ENCODE measurements at regions not wholly inside any gene's neighbourhood (a gene's known extent, or its start where the extent isn't known, plus 50 kb on each side); places are given as distances from the start of the nearest gene placed in this dataset.

GRCh38 chr20:59412875-59413284 is 112.5 kb downstream of the EDN3 start:
- no peak for TF ChIP-seq GATA3 (IDR thresholded peaks at IDR 0.05; ENCODE audit: low read depth, low read length)
- TF ChIP-seq GATA2 (IDR thresholded peaks at IDR 0.05; ENCODE audit: low read depth, low read length) = no peak

- TF ChIP-seq GATA2 (IDR thresholded peaks at IDR 0.05; ENCODE audit: low read depth, low read length) (no peak), GATA3 (IDR thresholded peaks at IDR 0.05; ENCODE audit: low read depth, low read length) (no peak)
Observed at GRCh38 chr20:59413326-59413865, 113.0 kb downstream of the EDN3 start.

GRCh38 chr20:59414936-59415623 is 114.7 kb downstream of the EDN3 start:
- TF ChIP-seq GATA2 (IDR thresholded peaks at IDR 0.05; ENCODE audit: low read depth, low read length) (no peak), GATA3 (IDR thresholded peaks at IDR 0.05; ENCODE audit: low read depth, low read length) (no peak)

GRCh38 chr20:59416916-59417315 is 116.5 kb downstream of the EDN3 start:
- TF ChIP-seq GATA2 (IDR thresholded peaks at IDR 0.05; ENCODE audit: low read depth, low read length) (no peak), GATA3 (IDR thresholded peaks at IDR 0.05; ENCODE audit: low read depth, low read length) (no peak)

- TF ChIP-seq GATA2 (IDR thresholded peaks at IDR 0.05; ENCODE audit: low read depth, low read length) (no peak), GATA3 (IDR thresholded peaks at IDR 0.05; ENCODE audit: low read depth, low read length) (no peak)
Observed at GRCh38 chr20:59421089-59421488, 120.7 kb downstream of the EDN3 start.

GRCh38 chr20:59421920-59422637 is 121.7 kb downstream of the EDN3 start:
- TF ChIP-seq GATA2 (IDR thresholded peaks at IDR 0.05; ENCODE audit: low read depth, low read length) (no peak), GATA3 (IDR thresholded peaks at IDR 0.05; ENCODE audit: low read depth, low read length) (no peak)

GRCh38 chr20:59422872-59423544 is 122.6 kb downstream of the EDN3 start:
- TF ChIP-seq GATA3 (IDR thresholded peaks at IDR 0.05; ENCODE audit: low read depth, low read length) (no peak), GATA2 (IDR thresholded peaks at IDR 0.05; ENCODE audit: low read depth, low read length) (no peak)

GRCh38 chr20:59424976-59425375 is 124.6 kb downstream of the EDN3 start:
- TF ChIP-seq GATA2 (IDR thresholded peaks at IDR 0.05; ENCODE audit: low read depth, low read length) (no peak), GATA3 (IDR thresholded peaks at IDR 0.05; ENCODE audit: low read depth, low read length) (no peak)

GRCh38 chr20:59425572-59425971 is 125.2 kb downstream of the EDN3 start:
- TF ChIP-seq GATA2 (IDR thresholded peaks at IDR 0.05; ENCODE audit: low read depth, low read length) (no peak), GATA3 (IDR thresholded peaks at IDR 0.05; ENCODE audit: low read depth, low read length) (no peak)

GRCh38 chr20:59428006-59428405 is 127.6 kb downstream of the EDN3 start:
- no peak for TF ChIP-seq GATA2 (IDR thresholded peaks at IDR 0.05; ENCODE audit: low read depth, low read length)
- no peak for TF ChIP-seq GATA3 (IDR thresholded peaks at IDR 0.05; ENCODE audit: low read depth, low read length)

- no peak for TF ChIP-seq GATA2 (IDR thresholded peaks at IDR 0.05; ENCODE audit: low read depth, low read length)
- no peak for TF ChIP-seq GATA3 (IDR thresholded peaks at IDR 0.05; ENCODE audit: low read depth, low read length)
Observed at GRCh38 chr20:59428441-59429205, 128.2 kb downstream of the EDN3 start.

- TF ChIP-seq GATA3 (IDR thresholded peaks at IDR 0.05; ENCODE audit: low read depth, low read length) (no peak), GATA2 (IDR thresholded peaks at IDR 0.05; ENCODE audit: low read depth, low read length) (no peak)
Observed at GRCh38 chr20:59429396-59429795, 129.0 kb downstream of the EDN3 start.

GRCh38 chr20:59431014-59431413 is 130.6 kb downstream of the EDN3 start:
- TF ChIP-seq GATA2 (IDR thresholded peaks at IDR 0.05; ENCODE audit: low read depth, low read length) = no peak
- no peak; the same call in 1 of the 2 replicates for TF ChIP-seq GATA3 (IDR thresholded peaks at IDR 0.05; ENCODE audit: low read depth, low read length)

- no peak for TF ChIP-seq GATA3 (IDR thresholded peaks at IDR 0.05; ENCODE audit: low read depth, low read length)
- TF ChIP-seq GATA2 (IDR thresholded peaks at IDR 0.05; ENCODE audit: low read depth, low read length) = no peak
Observed at GRCh38 chr20:59434960-59435359, 134.5 kb downstream of the EDN3 start.

Data from SH-SY5Y (cell line).